ENCODE measurements at regions not wholly inside any gene's neighbourhood (a gene's known extent, or its start where the extent isn't known, plus 50 kb on each side); places are given as distances from the start of the nearest gene placed in this dataset.

DNA sequence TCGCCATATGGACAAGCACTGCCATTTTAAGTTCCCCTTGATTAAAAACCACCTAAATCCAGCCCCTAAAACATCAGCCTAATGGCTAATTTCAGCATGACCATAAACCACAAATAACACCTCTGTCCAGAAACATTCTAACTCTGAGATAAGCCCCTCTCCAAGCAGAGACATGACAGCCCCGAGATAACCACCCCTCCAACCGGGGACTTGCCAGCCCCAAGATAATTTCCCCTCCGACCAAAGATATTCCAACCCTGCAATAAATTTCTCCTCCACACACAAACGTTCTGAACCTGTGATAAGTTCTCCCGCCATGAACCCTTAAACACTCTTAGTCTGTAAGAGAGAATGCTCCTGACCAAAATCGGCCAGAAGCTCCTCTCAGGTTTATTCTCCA is 586.8 kb downstream of the EDEM1 start:
- TF ChIP-seq, protein P1, sequence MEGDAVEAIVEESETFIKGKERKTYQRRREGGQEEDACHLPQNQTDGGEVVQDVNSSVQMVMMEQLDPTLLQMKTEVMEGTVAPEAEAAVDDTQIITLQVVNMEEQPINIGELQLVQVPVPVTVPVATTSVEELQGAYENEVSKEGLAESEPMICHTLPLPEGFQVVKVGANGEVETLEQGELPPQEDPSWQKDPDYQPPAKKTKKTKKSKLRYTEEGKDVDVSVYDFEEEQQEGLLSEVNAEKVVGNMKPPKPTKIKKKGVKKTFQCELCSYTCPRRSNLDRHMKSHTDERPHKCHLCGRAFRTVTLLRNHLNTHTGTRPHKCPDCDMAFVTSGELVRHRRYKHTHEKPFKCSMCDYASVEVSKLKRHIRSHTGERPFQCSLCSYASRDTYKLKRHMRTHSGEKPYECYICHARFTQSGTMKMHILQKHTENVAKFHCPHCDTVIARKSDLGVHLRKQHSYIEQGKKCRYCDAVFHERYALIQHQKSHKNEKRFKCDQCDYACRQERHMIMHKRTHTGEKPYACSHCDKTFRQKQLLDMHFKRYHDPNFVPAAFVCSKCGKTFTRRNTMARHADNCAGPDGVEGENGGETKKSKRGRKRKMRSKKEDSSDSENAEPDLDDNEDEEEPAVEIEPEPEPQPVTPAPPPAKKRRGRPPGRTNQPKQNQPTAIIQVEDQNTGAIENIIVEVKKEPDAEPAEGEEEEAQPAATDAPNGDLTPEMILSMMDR (IDR thresholded peaks at IDR 0.05): no peak
- TF ChIP-seq EP300 (IDR thresholded peaks at IDR 0.05) (no peak), POLR2A (IDR thresholded peaks at IDR 0.05) (no peak)
